ENCODE measurements at regions not wholly inside any gene's neighbourhood (a gene's known extent, or its start where the extent isn't known, plus 50 kb on each side); places are given as distances from the start of the nearest gene placed in this dataset.

GRCh38 chr4:24729119-24729730 is 66.1 kb upstream of the SOD3 start:
- Histone ChIP-seq H3K4me1 (peaks cover 0 to 58% (median 25%) of the 10 kb centered on the region in 4 donors), H3K9me3 (no peaks in the 10 kb centered on the region), H3K27ac (peak overlapping the region; percentile 62 to 69), H3K36me3 (no peaks in the 10 kb centered on the region), H3K27me3 (no peaks in the 10 kb centered on the region), H3K4me3 (no peak overlapping the region)
- intact Hi-C loops (cut with DNase I; ENCODE audit: low total_unique reads), result no loop called here
- DNase-seq, result peak; percentile 25 to 69
- TF ChIP-seq CTCF (IDR thresholded peaks at IDR 0.05), result no peak

DNA sequence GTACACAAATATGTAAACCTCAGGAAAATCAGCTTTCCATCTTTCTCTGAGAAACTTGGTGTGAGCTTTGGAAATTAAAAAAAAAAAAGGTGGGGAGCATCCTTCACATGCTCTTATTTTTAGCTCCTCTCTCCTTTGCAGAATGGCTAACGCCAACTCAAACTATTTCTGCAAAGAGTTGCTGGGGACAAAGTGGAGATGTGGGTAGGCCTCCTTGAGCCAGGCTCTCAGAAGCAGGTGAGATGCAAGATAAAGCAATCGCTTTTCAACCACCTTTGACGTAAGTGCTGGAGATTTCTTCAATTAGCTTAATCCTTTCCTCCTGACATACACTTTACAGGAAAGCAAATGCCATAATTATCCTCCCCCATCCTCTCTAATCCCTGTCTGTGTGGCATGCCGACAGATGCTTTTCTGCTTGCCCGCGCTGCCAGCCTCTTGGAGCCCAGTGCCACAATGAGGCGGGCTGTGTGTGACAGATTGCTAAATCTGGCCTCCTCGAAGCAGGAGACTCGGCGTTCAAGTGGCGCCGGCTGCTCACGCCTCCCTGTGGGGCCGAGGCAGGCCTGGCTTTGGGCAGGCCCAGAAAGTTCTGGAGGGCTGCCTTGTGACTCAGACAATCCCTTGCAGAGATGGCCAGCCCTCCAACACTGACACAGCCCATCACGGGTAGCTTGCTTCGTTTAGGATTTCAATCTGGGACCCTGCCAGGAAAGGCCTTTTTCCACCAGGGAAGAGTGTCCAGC is 64.9 kb upstream of the SOD3 start:
- H3K4me3 ChIP-seq, result no peak overlapping the region
- peak; percentile 89 to 97 for DNase-seq
- intact Hi-C loops (cut with DNase I; ENCODE audit: low total_unique reads), result loop anchor here (5.0 kb wide), 1 partner anchor 52 kb away; no protein-coding TSS in a partner anchor
- H3K36me3 ChIP-seq, result no peaks in the 10 kb centered on the region
- peaks cover 0 to 70% (median 36%) of the 10 kb centered on the region in 4 donors for H3K4me1 ChIP-seq
- peak in 1 of 2 experiments; percentile 11 for TF ChIP-seq CTCF (IDR thresholded peaks at IDR 0.05)
- peak overlapping the region; percentile 62 to 69 for H3K27ac ChIP-seq
- H3K27me3 ChIP-seq, result no peaks in the 10 kb centered on the region
- H3K9me3 ChIP-seq, result no peaks in the 10 kb centered on the region

DNA sequence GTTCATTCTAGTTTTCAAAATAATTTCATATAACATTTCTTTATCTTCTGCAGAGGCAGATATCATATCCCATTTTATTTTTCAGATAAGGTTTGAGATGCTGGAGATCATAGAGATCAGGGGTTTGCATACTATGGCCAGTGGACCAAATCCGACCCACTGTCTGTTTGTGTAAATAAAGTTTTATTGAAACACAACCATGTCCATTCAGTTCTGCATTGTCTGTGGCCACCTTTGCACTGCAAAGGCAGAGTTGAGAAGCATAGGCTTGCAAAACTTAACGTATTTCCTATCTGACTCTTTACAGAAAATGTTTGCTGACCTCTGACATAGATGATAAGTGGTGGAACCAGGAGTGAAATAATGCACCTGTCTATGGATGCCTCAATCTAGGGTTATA is 63.9 kb upstream of the SOD3 start:
- H3K36me3 ChIP-seq, result no peaks in the 10 kb centered on the region
- peaks cover 0 to 70% (median 36%) of the 10 kb centered on the region in 4 donors for H3K4me1 ChIP-seq
- no peak for TF ChIP-seq CTCF (IDR thresholded peaks at IDR 0.05)
- H3K9me3 ChIP-seq, result no peaks in the 10 kb centered on the region
- H3K4me3 ChIP-seq, result no peak overlapping the region
- no peak for DNase-seq
- intact Hi-C loops (cut with DNase I; ENCODE audit: low total_unique reads), result loop anchor here (5.0 kb wide), 1 partner anchor 51 kb away; no protein-coding TSS in a partner anchor
- no peaks in the 10 kb centered on the region for H3K27me3 ChIP-seq
- H3K27ac ChIP-seq, result peak overlapping the region; percentile 23 to 69

DNA sequence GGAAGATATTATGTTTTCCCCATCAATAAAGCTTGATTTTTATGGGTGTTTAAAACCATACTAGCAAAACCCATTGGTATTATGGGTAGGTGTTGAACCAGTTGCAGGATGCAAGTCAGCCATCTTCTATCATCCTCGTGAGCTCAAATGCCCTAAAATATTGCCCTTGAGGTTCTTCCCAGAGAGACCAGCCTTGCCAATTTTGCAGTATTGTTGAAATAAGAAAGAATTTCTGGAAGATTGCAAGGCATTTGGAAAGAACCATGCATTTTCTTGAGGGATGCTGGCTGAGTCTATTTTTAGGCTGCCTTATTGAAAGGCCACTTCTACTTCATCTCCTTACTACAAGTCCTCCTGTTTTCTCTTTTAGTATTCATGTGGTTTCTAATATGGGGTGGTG is 60.9 kb upstream of the SOD3 start:
- Histone ChIP-seq H3K4me3 (no peak overlapping the region), H3K9me3 (peaks cover 0 to 5% (median 0%) of the 10 kb centered on the region in 3 donors), H3K4me1 (peaks cover 0 to 46% (median 30%) of the 10 kb centered on the region in 4 donors), H3K27me3 (no peaks in the 10 kb centered on the region), H3K27ac (peak overlapping the region; percentile 61 to 69), H3K36me3 (no peaks in the 10 kb centered on the region)
- intact Hi-C loops (cut with DNase I; ENCODE audit: low total_unique reads), result loop anchor here (5.0 kb wide), 1 partner anchor 48 kb away; no protein-coding TSS in a partner anchor
- DNase-seq, result no peak
- no peak for TF ChIP-seq CTCF (IDR thresholded peaks at IDR 0.05)

DNA sequence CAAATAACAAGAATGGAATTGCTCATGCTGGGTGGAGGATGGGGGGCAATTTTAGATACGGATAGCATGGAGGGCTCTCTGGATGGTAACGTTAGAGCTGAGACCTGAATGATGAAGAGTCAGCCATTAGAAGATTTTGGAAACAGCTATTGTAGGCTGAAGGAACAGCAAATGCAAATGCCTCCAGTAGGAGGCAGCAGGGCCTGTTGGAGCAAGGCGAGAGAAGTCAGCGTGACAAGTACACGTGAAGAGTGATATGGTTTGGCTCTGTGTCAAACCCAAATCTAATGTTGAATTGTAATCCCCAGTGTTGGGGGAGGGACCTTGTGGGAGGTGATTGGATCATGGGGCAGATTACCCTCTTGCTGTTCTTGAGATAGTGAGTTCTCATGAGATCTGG is 59.3 kb upstream of the SOD3 start:
- Histone ChIP-seq H3K27me3 (no peaks in the 10 kb centered on the region), H3K27ac (peak overlapping the region in 1 of 2 donors; percentile 61), H3K9me3 (peaks cover 0 to 5% (median 0%) of the 10 kb centered on the region in 3 donors), H3K4me1 (peaks cover 0 to 32% (median 18%) of the 10 kb centered on the region in 4 donors), H3K4me3 (no peak overlapping the region), H3K36me3 (no peaks in the 10 kb centered on the region)
- intact Hi-C loops (cut with DNase I; ENCODE audit: low total_unique reads), result no loop called here
- DNase-seq, result no peak
- TF ChIP-seq CTCF (IDR thresholded peaks at IDR 0.05), result no peak

All from tibial artery (tissue), 4 donors.